Mesothelial cell of epicardium (in vitro differentiated cells): ENCODE measurements at regions not wholly inside any gene's neighbourhood (a gene's known extent, or its start where the extent isn't known, plus 50 kb on each side); places are given as distances from the start of the nearest gene placed in this dataset.
"Not testable (repeated sequence)": the region's sequence is repeated elsewhere in the genome, so short reads cannot be mapped to it uniquely, and the experiment has no call there.

Experiments
- DNase-seq, 2 experiments: peaks; one replicate each; pipeline ENCODE4 v3.0.0; 2021; ENCODE audit warnings: low spot score in 2 of 2; ENCODE audit not compliant: unreplicated experiment in 2 of 2
- H3K27ac Mint-ChIP-seq: 2 replicates; pipeline ENCODE4 v1.8.0; 2021; ENCODE audit warnings: mixed read lengths
- H3K27me3 Mint-ChIP-seq: 2 replicates; pipeline ENCODE4 v1.8.0; 2021; ENCODE audit warnings: low read depth, mixed read lengths
- H3K36me3 Mint-ChIP-seq: 2 replicates; pipeline ENCODE4 v1.8.0; 2021; ENCODE audit warnings: mixed read lengths
- H3K4me1 Mint-ChIP-seq: 2 replicates; pipeline ENCODE4 v1.8.0; 2021; ENCODE audit warnings: mixed read lengths
- H3K4me3 Mint-ChIP-seq: 2 replicates; pipeline ENCODE4 v1.8.0; 2021; ENCODE audit warnings: mild to moderate bottlenecking, moderate library complexity, mixed read lengths
- H3K9me3 Mint-ChIP-seq: 2 replicates; pipeline ENCODE4 v1.8.0; 2021; ENCODE audit warnings: mixed read lengths
- TF ChIP-seq, protein P1 (sequence below): fragments of 200-600 bp; sonication (generic); IDR thresholded peaks from one replicate; pipeline ENCODE4 v1.5.0; 2021; ENCODE audit warnings: antibody characterized with exemption; ENCODE audit not compliant: unreplicated experiment

DNA sequence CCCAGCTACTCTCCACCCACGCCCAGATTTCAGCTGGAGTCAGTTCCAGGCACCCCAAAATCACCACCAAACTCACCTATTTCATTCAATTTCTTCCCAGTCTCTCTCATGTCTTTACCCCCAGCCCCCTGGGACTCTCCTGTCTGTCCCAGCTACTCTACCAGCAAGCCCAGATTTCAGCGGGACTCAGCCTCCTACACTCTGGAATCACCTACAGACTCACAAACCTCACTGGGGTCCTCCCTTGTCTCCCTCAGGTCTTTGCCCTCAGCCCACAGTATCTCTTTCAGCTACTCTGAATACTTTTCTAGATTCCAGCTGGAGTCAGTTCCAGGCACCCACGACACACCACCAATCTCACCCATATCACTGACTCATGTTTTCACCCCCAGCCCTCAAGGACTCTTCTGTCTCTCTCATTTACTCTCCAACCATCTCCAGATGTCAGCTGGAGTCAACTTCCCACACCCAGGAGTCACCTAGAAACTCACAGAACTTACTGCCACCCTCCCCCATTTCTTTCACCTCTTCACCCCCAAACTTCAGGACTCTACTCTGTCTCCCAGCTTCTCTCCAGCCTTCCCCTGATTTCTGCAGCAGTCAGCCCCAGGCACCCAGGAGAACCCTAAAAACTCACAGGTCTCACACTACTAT, 1529.3 kb upstream of the TPTE start:
- H3K27me3 Mint-ChIP-seq, result no peaks in the 10 kb centered on the region
- TF ChIP-seq, protein P1, sequence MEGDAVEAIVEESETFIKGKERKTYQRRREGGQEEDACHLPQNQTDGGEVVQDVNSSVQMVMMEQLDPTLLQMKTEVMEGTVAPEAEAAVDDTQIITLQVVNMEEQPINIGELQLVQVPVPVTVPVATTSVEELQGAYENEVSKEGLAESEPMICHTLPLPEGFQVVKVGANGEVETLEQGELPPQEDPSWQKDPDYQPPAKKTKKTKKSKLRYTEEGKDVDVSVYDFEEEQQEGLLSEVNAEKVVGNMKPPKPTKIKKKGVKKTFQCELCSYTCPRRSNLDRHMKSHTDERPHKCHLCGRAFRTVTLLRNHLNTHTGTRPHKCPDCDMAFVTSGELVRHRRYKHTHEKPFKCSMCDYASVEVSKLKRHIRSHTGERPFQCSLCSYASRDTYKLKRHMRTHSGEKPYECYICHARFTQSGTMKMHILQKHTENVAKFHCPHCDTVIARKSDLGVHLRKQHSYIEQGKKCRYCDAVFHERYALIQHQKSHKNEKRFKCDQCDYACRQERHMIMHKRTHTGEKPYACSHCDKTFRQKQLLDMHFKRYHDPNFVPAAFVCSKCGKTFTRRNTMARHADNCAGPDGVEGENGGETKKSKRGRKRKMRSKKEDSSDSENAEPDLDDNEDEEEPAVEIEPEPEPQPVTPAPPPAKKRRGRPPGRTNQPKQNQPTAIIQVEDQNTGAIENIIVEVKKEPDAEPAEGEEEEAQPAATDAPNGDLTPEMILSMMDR, result no peak
- DNase-seq, result no peak
- peaks cover 76% of the 10 kb centered on the region for H3K9me3 Mint-ChIP-seq
- no peaks in the 10 kb centered on the region for H3K4me1 Mint-ChIP-seq
- H3K4me3 Mint-ChIP-seq, result no peak overlapping the region
- H3K27ac Mint-ChIP-seq, result no peak overlapping the region
- peaks cover 30% of the 10 kb centered on the region for H3K36me3 Mint-ChIP-seq

DNA sequence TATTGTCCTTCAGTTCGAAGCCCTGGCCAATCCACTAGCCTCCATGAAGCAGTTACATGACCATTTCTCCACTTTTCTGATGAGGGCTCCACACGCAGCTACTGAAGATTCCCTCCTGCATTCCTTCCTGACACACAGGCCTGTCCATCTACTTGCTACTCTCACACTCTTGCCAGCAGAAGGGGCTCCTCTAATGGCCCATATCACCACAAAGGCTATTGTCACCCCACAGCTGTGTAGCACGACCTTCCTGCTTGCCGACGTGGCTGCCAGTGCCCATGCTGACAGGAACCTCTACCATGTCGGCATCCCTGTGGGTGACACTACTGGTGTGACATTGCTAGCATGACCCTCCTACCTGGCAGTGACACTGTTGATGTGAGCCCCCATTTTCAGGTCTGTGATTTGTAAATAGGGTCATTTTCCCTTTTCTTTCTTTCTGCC, 1528.6 kb upstream of the TPTE start:
- Mint-ChIP-seq H3K36me3 (peaks cover 30% of the 10 kb centered on the region), H3K27me3 (no peaks in the 10 kb centered on the region), H3K9me3 (peaks cover 82% of the 10 kb centered on the region), H3K27ac (no peak overlapping the region), H3K4me3 (no peak overlapping the region), H3K4me1 (no peaks in the 10 kb centered on the region)
- TF ChIP-seq, protein P1, result no peak
- DNase-seq, result no peak

DNA sequence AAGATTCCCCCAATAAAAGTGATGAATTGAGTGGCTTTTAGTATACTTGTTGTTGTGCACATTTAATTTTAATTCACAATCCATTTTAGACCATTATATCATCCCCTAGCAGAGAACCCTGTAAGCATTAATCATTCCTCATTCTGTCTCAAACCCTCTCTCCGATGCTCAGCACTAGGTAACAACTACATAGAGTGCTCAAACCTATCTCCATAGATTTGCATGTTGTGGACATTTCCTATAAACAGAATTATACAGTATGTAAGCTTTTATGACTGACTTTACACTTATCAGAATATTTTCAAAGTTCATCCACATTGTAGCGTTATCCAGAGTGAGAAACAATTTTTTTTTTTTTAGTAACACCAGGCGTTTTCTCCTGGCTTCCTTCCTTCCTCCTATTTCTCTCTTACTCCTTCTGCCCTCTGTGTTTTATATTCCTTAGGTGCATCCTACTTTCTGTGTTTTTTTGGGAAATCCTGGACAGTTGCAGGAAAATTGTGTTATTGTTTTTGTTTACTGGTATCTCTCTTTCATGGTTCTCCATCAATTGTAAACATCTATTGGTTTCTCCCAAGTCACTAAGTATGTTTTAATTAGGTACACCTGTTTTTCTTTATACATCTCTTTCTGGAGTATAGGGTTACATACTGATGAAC, 1528.0 kb upstream of the TPTE start:
- H3K4me3 Mint-ChIP-seq, result no peak overlapping the region
- H3K27me3 Mint-ChIP-seq, result no peaks in the 10 kb centered on the region
- no peaks in the 10 kb centered on the region for H3K4me1 Mint-ChIP-seq
- H3K36me3 Mint-ChIP-seq, result peaks cover 30% of the 10 kb centered on the region
- TF ChIP-seq, protein P1, result no peak
- H3K9me3 Mint-ChIP-seq, result peaks cover 88% of the 10 kb centered on the region
- DNase-seq, result no peak
- H3K27ac Mint-ChIP-seq, result no peak overlapping the region

DNA sequence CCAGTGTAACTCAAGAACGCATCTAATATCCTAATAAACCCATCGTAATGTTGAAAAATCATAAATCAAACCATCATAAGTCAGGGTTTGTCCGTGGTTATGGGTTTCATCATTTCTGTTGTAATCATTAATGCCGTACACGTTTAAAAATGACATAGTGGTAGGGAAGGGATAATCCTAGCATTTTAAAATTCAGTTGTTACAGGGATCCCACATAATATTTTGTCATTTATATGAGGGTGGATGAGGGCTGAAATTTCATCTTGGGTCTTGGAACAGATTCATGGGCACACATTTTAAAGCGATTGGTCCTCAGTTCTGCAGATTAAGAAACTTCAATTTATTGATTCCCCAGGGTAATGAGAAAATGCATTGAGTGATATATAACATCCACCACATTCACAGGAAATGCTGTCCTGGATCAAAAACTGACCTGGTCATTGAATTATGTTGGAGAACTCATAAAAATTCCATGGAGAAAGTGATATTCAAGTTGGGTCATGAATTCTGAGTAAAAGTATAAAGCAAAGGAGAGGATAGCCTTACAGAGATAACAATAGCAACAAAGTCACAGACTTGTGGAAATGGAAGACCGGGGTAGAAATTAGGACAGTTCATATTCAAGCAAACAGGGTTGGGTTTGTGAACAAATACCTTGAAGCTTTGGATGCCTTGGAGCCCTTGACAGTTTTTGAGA, 1527.3 kb upstream of the TPTE start:
- Mint-ChIP-seq H3K9me3 (peaks cover 89% of the 10 kb centered on the region), H3K27me3 (no peaks in the 10 kb centered on the region), H3K4me3 (no peak overlapping the region), H3K4me1 (no peaks in the 10 kb centered on the region), H3K27ac (no peak overlapping the region), H3K36me3 (peaks cover 30% of the 10 kb centered on the region)
- DNase-seq, result no peak
- TF ChIP-seq, protein P1, result no peak

DNA sequence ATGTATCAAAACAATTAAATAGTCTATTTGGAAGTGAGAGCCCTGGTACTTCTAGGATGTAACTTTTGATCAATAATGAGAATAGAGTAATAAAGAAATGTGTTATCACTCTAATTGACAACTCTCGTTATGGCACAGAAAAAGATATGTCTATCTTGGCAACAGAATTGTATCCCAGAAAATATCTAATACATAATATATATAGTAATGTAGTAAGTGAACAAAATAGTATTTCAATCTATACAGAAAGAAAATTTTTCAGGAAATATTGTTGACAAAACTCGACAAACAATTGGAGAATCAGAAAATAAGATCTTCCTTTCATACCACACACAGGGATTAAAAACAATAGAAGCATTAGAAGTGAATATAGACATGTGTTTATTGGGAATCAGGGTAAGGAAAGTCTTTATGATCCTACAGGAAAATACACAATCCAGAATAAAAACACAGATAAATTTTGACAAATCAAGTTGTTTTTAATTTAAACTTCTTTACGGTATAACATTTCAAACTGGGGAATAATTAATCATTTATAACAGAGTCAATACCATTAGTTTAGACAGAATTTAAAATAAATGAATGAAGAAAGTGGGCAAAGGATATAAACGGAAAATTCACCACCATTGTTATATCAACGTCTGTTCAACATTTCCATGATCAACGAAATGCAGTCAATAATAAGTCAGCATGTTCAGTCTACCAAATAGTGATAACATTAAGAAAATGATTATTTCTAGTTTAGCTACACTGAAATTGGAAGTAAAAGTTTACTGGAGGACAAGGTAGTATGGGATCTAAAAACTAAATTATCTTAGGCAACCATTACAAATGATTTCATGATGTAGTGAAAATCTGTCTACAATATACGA, 1526.5 kb upstream of the TPTE start:
- TF ChIP-seq, protein P1, result no peak
- Mint-ChIP-seq H3K4me3 (no peak overlapping the region), H3K27me3 (no peaks in the 10 kb centered on the region), H3K27ac (no peak overlapping the region), H3K9me3 (peaks cover 89% of the 10 kb centered on the region), H3K4me1 (no peaks in the 10 kb centered on the region), H3K36me3 (peaks cover 30% of the 10 kb centered on the region)
- DNase-seq, result no peak

DNA sequence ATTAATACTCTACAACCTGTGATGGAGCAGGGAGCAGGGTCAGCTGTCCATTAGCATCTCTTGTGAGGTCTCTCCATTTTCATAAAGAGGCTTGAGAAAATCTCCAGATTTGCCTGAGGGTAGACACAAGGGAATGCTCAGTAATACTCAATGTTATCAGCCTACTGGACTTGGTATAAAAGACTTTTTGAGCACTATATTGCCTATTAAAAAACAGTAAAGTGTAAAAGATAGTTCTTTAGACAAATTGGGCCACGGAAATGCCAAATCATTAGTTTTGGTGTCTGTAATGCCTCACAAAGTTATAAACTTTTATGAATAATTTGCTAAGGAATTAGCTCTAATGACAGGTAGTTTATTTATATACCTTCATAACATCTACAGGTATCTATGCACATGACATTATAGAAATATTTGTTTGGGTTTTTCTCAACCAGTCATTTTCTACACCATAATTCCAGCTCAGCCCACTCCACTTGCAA, 1524.9 kb upstream of the TPTE start:
- Mint-ChIP-seq H3K9me3 (peaks cover 85% of the 10 kb centered on the region), H3K36me3 (peaks cover 23% of the 10 kb centered on the region)

More for the DNA sequence above, 1524.9 kb upstream of the TPTE start:
- not testable (repeated sequence) for H3K27me3 Mint-ChIP-seq, H3K27ac Mint-ChIP-seq, H3K4me3 Mint-ChIP-seq, H3K4me1 Mint-ChIP-seq, DNase-seq
